ENCODE measurements at regions not wholly inside any gene's neighbourhood (a gene's known extent, or its start where the extent isn't known, plus 50 kb on each side); places are given as distances from the start of the nearest gene placed in this dataset.

- DNase-seq (ENCODE audit: low read depth, low spot score), result no peak
- CTCF ChIA-PET, result no interaction called here
- H3K4me3 ChIP-seq (ENCODE audit: low read depth, low read length), result no peak overlapping the region
- TF ChIP-seq, protein P1, sequence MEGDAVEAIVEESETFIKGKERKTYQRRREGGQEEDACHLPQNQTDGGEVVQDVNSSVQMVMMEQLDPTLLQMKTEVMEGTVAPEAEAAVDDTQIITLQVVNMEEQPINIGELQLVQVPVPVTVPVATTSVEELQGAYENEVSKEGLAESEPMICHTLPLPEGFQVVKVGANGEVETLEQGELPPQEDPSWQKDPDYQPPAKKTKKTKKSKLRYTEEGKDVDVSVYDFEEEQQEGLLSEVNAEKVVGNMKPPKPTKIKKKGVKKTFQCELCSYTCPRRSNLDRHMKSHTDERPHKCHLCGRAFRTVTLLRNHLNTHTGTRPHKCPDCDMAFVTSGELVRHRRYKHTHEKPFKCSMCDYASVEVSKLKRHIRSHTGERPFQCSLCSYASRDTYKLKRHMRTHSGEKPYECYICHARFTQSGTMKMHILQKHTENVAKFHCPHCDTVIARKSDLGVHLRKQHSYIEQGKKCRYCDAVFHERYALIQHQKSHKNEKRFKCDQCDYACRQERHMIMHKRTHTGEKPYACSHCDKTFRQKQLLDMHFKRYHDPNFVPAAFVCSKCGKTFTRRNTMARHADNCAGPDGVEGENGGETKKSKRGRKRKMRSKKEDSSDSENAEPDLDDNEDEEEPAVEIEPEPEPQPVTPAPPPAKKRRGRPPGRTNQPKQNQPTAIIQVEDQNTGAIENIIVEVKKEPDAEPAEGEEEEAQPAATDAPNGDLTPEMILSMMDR (IDR thresholded peaks at IDR 0.05; ENCODE audit: insufficient read depth, low read length, missing control alignments), result no peak
- POLR2A ChIA-PET, result no interaction called here
These were observed 295.8 kb upstream of the IRX4 start for GRCh38 chr5:2178528-2178927.

DNA sequence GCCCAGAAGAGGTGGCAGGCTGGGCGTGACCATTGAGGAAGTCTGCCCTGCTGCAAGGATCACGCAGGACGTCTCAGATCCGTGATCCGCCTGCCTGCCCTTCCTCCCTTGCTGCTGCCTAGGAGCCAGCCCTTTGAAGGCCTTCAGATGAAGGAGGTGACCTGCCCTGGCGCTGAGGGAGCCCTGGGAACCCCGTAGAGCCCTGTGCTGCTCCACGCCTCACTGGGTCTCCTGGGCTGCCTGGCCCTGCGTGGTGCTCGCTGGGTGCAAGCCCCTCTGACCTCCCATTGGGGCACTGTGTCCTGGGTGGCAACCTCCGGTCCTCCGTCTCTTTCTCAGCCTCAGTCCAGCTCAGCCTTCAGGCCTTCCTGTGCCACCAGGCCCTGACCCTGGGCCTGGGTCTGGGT lies 295.3 kb upstream of the IRX4 start:
- POLR2A ChIA-PET, result no interaction called here
- DNase-seq (ENCODE audit: low read depth, low spot score), result no peak
- CTCF ChIA-PET, result no interaction called here
- H3K4me3 ChIP-seq (ENCODE audit: low read depth, low read length), result no peak overlapping the region
- TF ChIP-seq, protein P1 (IDR thresholded peaks at IDR 0.05; ENCODE audit: insufficient read depth, low read length, missing control alignments), result no peak

- no peak for DNase-seq (ENCODE audit: low read depth, low spot score)
- no peak overlapping the region for H3K4me3 ChIP-seq (ENCODE audit: low read depth, low read length)
- ChIA-PET CTCF (no interaction called here), POLR2A (no interaction called here)
- TF ChIP-seq, protein P1 (IDR thresholded peaks at IDR 0.05; ENCODE audit: insufficient read depth, low read length, missing control alignments), result no peak
These were observed 294.5 kb upstream of the IRX4 start for GRCh38 chr5:2177244-2177643.

GRCh38 chr5:2176581-2176980 lies 293.9 kb upstream of the IRX4 start:
- TF ChIP-seq, protein P1 (IDR thresholded peaks at IDR 0.05; ENCODE audit: insufficient read depth, low read length, missing control alignments), result no peak
- CTCF ChIA-PET, result no interaction called here

GRCh38 chr5:2175842-2176404 lies 293.2 kb upstream of the IRX4 start:
- TF ChIP-seq, protein P1 (IDR thresholded peaks at IDR 0.05; ENCODE audit: insufficient read depth, low read length, missing control alignments), result no peak
- POLR2A ChIA-PET, result no interaction called here
- no peak overlapping the region for H3K4me3 ChIP-seq (ENCODE audit: low read depth, low read length)
- CTCF ChIA-PET, result no interaction called here
- no peak for DNase-seq (ENCODE audit: low read depth, low spot score)

More at GRCh38 chr5:2176581-2176980, 293.9 kb upstream of the IRX4 start:
- POLR2A ChIA-PET, result no interaction called here
- no peak overlapping the region for H3K4me3 ChIP-seq (ENCODE audit: low read depth, low read length)
- no peak for DNase-seq (ENCODE audit: low read depth, low spot score)

DNA sequence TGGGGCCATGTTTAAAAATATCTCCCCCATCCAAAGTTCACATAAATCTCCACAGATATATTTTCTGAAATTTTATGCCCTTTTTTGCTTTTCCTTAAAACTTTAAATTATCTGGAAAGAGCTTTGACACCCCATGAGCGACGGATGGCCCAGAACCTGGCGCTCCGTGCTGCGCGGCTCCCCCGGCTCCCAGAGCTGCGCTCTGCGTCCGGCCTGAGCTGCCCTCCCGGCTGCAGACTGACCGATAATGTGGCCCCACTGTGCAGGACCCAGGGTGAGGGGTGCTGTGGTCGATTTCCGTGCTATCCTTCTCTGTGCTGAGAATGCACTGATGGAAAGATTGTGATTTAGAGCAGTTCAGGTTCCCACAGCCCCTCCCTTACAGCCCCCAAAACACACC lies 292.3 kb upstream of the IRX4 start:
- CTCF ChIA-PET, result no interaction called here
- POLR2A ChIA-PET, result no interaction called here
- H3K4me3 ChIP-seq (ENCODE audit: low read depth, low read length), result no peak overlapping the region
- TF ChIP-seq, protein P1 (IDR thresholded peaks at IDR 0.05; ENCODE audit: insufficient read depth, low read length, missing control alignments), result no peak
- no peak for DNase-seq (ENCODE audit: low read depth, low spot score)
